Duodenal mucosa (tissue), 2 donors: ENCODE measurements at regions not wholly inside any gene's neighbourhood (a gene's known extent, or its start where the extent isn't known, plus 50 kb on each side); places are given as distances from the start of the nearest gene placed in this dataset.

Source experiments
- H3K27ac ChIP-seq: one replicate; pipeline ENCODE4 v1.7.0; 2013; ENCODE audit warnings: low read depth, low read length
- H3K27me3 ChIP-seq, 2 donors: one replicate each; pipeline ENCODE4 v1.7.0; 2013; ENCODE audit warnings: low read length in 2 of 2, control low read depth in 1 of 2; ENCODE audit not compliant: insufficient read depth in 2 of 2, control insufficient read depth in 1 of 2
- H3K36me3 ChIP-seq, 2 donors: one replicate each; pipeline ENCODE4 v1.7.0; 2013; ENCODE audit warnings: low read length in 2 of 2, control low read depth in 1 of 2; ENCODE audit not compliant: insufficient read depth in 2 of 2, control insufficient read depth in 1 of 2
- H3K4me1 ChIP-seq, 2 donors: one replicate each; pipeline ENCODE4 v1.7.0; 2013; ENCODE audit warnings: low read length in 2 of 2, control low read depth in 1 of 2; ENCODE audit not compliant: insufficient read depth in 2 of 2, control insufficient read depth in 1 of 2
- H3K4me3 ChIP-seq, 2 donors: one replicate each; pipeline ENCODE4 v1.7.0; 2013; ENCODE audit warnings: low read length in 2 of 2, low read depth in 1 of 2
- H3K9ac ChIP-seq, 2 donors: one replicate each; pipeline ENCODE4 v1.7.0; 2013; ENCODE audit warnings: low read length in 2 of 2, low read depth in 1 of 2
- H3K9me3 ChIP-seq, 2 donors: one replicate each; pipeline ENCODE4 v1.7.0; 2013; ENCODE audit warnings: low read length in 2 of 2, control low read depth in 1 of 2; ENCODE audit not compliant: control insufficient read depth in 1 of 2

DNA sequence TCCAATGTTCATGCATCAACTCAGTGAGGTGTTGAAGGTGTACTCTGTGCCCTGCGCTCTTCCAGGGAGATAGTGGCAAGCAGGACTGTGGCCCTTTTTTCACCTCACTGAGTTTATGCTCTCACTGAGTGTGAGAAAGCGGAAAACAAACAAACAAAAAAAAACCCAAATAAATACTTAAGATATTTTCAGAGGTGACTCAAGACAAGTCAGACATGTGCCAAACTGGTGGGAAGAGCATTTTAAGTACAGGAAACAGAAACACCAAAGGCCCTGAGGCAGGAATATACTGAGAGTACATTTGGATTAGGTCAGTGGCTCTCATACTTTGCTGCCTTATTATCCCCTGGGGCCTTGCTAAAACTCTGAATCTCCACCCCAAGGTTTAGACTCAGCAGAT is 111.9 kb upstream of the IGFBP3 start:
- no peaks in the 10 kb centered on the region for H3K9me3 ChIP-seq
- H3K27me3 ChIP-seq, result no peaks in the 10 kb centered on the region
- no peak overlapping the region for H3K27ac ChIP-seq
- no peaks in the 10 kb centered on the region for H3K4me1 ChIP-seq
- H3K4me3 ChIP-seq, result no peak overlapping the region
- H3K36me3 ChIP-seq, result no peaks in the 10 kb centered on the region
- no peak overlapping the region for H3K9ac ChIP-seq

DNA sequence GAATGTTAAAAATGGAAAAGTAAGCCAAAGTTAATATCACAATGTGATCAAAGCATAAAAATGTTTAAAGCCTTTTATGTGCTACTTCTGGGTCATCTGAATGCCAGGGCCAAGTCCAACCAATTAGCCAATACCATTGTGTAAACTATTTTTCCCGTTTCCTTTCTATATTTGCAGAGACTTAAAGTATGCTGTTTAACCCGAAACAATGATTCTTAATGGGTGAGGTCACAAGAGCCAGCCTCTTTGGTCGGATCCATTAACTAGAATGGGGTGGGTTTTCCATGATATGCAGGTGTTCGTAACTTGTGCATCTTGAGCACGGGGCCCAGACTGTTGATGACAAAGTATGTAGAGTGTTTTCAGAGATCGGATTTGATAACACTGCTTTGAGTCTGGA is 111.3 kb upstream of the IGFBP3 start:
- Histone ChIP-seq H3K36me3 (no peaks in the 10 kb centered on the region), H3K9me3 (no peaks in the 10 kb centered on the region), H3K27ac (no peak overlapping the region), H3K9ac (no peak overlapping the region), H3K4me1 (no peaks in the 10 kb centered on the region), H3K27me3 (no peaks in the 10 kb centered on the region), H3K4me3 (no peak overlapping the region)

DNA sequence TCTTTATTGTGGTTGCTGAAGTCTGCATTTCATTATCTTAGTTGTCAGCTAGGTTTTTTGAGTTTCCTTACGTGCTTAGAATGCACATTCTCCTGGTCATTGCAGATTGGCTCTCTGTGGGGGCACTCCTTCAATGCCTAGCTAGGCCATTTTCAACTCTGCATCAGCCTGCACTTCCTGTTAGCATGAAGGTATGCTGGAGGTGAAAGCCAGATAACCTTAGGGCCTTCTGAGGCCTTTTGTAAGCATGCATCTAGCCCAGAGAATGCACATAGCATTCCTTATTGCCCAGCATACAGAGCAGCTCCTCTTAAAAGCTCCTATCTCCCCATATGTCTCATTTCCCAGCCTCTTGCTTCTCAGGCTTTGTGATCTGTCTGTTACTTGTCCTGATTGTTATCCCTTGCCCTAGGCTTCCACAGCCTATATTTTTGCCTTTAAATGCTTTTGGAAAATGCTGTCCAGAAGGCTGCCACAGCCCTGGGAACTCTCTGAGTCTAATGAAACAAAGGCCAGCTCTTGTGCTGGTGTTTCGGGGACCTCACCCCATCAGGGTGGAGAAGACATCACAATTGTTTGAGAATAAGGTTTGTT is 108.1 kb upstream of the IGFBP3 start:
- Histone ChIP-seq H3K4me3 (no peak overlapping the region), H3K36me3 (no peaks in the 10 kb centered on the region), H3K27me3 (no peaks in the 10 kb centered on the region), H3K4me1 (no peaks in the 10 kb centered on the region), H3K9me3 (no peaks in the 10 kb centered on the region), H3K27ac (no peak overlapping the region), H3K9ac (no peak overlapping the region)

DNA sequence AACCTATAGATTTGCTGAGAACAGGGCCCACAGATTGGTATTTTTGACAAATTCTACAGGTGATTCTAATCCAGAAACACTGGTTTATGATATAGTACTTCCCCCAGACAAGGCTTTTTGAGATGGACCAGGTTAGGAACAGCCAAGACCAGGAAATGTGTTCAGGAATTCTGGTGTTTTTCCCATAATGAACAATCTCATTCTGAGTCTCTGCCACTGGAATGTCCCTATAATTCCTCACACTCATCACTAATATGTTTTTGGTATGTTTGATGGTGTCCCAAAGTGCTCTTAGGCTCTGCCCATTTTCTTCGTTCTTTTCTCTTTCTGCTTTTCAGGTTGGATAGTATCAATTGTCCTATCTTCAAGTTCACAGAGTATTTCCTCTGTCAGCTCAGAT is 107.2 kb upstream of the IGFBP3 start:
- H3K9ac ChIP-seq, result no peak overlapping the region
- H3K27me3 ChIP-seq, result no peaks in the 10 kb centered on the region
- no peaks in the 10 kb centered on the region for H3K9me3 ChIP-seq
- no peaks in the 10 kb centered on the region for H3K4me1 ChIP-seq
- no peak overlapping the region for H3K27ac ChIP-seq
- no peak overlapping the region for H3K4me3 ChIP-seq
- no peaks in the 10 kb centered on the region for H3K36me3 ChIP-seq

DNA sequence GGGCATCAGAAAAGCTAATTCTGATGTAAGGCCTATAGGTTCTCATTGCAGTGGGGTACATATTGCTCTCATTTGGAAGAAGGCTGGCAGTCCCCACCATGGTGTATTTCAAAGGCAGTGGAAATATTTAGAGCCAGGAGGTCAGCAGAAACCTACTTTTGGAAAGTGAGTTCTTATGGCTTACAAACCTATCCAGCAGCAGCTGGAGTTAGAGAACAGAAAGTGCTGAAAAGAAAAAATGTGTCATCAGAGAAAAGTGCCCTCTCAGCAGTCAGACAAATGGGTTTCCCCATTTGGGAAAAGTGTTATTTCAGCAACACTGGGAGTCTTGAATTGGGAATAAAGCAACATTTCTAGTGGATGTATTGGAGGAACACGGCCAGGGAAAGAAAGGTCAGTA is 105.7 kb upstream of the IGFBP3 start:
- no peak overlapping the region for H3K9ac ChIP-seq
- H3K27me3 ChIP-seq, result no peaks in the 10 kb centered on the region
- H3K36me3 ChIP-seq, result no peaks in the 10 kb centered on the region
- H3K27ac ChIP-seq, result no peak overlapping the region
- H3K9me3 ChIP-seq, result no peaks in the 10 kb centered on the region
- no peak overlapping the region for H3K4me3 ChIP-seq
- no peaks in the 10 kb centered on the region for H3K4me1 ChIP-seq

DNA sequence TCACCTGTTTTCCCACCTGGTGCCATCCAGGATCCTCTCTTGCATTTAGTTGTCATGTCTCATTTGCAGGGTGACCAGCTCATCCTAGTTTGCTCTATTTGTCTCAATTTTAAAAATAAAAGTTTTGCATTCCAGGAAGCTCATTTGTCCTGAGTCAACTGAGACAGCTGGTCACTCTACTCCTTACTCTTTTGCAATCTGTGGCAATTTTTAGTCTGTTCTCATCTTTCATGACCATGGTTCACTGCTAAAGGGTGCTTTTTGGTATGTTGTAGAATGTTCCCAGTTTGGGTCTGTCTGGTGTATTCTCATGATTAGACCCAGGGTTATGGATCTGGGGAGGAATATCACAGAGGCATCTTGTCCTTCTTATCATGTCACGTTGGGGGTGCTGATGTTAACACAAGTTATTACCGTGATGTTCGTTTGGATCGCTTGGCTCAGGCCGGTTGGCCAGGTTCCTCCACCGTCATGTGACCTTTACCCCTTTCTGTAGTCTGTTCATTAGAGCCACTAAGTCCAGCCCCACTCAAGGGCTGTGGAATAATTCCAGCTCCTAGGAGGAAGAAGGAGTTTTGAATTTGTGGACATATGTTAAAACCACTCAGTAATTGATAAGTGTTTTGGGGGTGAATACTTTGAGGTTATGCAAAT is 103.3 kb upstream of the IGFBP3 start:
- H3K9ac ChIP-seq, result no peak overlapping the region
- no peak overlapping the region for H3K27ac ChIP-seq
- H3K36me3 ChIP-seq, result no peaks in the 10 kb centered on the region
- no peaks in the 10 kb centered on the region for H3K27me3 ChIP-seq
- no peaks in the 10 kb centered on the region for H3K4me1 ChIP-seq
- no peaks in the 10 kb centered on the region for H3K9me3 ChIP-seq
- H3K4me3 ChIP-seq, result no peak overlapping the region

DNA sequence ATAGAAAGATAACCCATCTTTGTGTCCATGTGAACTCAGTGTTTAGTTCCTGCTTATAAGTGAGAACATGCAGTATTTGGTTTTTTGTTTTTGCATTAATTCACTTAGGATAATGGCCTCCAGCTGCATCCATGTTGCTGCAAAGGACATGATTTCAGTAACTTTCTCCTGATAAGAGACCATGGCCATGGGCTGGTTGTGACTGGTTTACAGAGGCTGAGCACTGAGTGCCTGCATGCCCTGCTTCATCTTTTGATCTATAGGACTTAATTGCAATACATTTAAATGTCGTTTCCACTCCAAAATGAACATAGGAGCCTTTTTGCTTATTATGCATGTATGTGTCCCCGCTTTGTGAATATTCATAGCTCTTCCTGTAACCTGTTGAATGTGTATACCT is 101.3 kb upstream of the IGFBP3 start:
- H3K36me3 ChIP-seq, result no peaks in the 10 kb centered on the region
- no peak overlapping the region for H3K9ac ChIP-seq
- no peak overlapping the region for H3K4me3 ChIP-seq
- H3K4me1 ChIP-seq, result no peaks in the 10 kb centered on the region
- H3K27ac ChIP-seq, result no peak overlapping the region
- no peaks in the 10 kb centered on the region for H3K9me3 ChIP-seq
- no peaks in the 10 kb centered on the region for H3K27me3 ChIP-seq

DNA sequence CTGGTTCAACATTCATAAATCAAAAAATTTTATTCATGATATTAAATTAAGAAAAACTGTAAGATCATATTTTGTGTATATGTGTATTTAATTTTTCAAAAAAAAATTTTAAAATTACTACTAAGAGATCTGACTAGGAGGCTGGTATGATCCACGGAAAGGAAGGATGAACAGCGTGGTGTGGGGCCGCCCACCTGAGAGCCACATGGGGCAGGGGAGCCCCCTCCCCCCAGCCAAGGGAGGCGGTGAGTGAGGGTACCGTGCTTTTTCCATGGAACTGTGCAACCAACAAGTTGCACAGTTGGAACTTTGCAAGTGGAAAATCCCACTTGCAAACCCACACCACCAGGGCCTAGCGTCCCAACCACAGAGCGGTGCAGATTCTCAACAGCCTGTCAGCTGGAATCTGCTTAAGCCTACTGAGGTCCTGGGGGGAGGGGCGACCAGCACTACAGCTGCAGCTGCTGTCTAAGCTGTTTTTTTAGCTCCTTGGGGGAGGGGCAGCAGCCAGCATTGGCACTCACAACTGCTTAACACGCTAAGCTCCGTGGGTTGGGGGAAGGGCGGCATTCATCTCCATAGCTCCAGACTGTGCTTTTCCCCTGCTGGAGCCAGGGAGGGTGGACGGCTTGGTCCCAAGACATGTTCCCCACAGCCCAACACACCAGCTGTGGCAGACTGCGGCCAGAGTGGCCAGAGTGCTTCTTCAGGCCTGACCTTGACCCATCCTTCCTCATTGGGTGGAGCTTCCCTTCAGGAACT is 94.2 kb upstream of the IGFBP3 start:
- no peak overlapping the region for H3K27ac ChIP-seq
- H3K27me3 ChIP-seq, result no peaks in the 10 kb centered on the region
- no peaks in the 10 kb centered on the region for H3K9me3 ChIP-seq
- H3K36me3 ChIP-seq, result no peaks in the 10 kb centered on the region
- H3K4me3 ChIP-seq, result no peak overlapping the region
- no peak overlapping the region for H3K9ac ChIP-seq
- H3K4me1 ChIP-seq, result no peaks in the 10 kb centered on the region

DNA sequence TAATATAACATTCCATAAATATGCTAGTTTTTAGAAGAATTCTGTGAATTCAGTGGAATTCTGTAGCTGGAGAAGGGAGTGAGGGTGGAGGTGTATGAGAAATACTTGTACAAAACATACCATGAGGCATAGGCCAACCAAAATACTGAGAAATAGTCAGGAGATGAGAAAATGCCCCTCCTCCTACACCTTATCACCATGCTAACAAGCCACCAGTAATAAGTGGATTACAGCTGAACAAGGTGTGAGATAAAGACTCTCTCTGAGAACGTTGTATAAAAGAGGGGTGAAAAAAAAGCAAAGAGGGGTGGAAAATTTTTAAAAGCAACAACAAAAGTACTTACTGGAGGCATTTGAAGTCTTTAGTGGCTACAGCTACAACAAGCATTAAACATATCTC is 90.4 kb upstream of the IGFBP3 start:
- H3K27me3 ChIP-seq, result no peaks in the 10 kb centered on the region
- H3K9me3 ChIP-seq, result no peaks in the 10 kb centered on the region
- H3K4me3 ChIP-seq, result no peak overlapping the region
- H3K9ac ChIP-seq, result no peak overlapping the region
- H3K4me1 ChIP-seq, result peaks cover 0 to 7% of the 10 kb centered on the region in 2 donors
- H3K27ac ChIP-seq, result no peak overlapping the region
- no peaks in the 10 kb centered on the region for H3K36me3 ChIP-seq

DNA sequence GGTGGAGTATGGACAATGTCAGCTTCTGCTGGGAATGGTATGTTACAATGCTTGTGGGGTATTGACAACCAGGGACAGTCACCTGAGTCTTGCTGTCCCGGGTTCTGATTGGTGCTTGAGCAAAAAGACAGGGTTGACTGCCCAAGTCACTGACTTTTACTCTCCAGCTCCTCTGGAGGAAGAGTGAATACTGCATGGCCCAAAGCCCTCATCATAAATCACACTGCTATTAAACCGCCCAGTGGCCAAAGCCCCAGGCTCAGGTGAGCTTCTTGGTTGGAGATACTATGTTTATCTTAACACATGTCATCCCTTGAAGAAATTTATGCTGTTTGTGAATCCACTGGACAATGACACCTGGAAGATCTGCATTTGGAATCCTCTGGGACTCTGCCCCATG is 90.0 kb upstream of the IGFBP3 start:
- Histone ChIP-seq H3K36me3 (no peaks in the 10 kb centered on the region), H3K9ac (no peak overlapping the region), H3K4me1 (peaks cover 0 to 7% of the 10 kb centered on the region in 2 donors), H3K27ac (no peak overlapping the region), H3K27me3 (no peaks in the 10 kb centered on the region), H3K4me3 (no peak overlapping the region), H3K9me3 (no peaks in the 10 kb centered on the region)
